NCI-H69 (cell line): ENCODE measurements at regions not wholly inside any gene's neighbourhood (a gene's known extent, or its start where the extent isn't known, plus 50 kb on each side); places are given as distances from the start of the nearest gene placed in this dataset.

Experiments
- DNase-seq: peaks from one replicate; lab custom pipeline; 2025; lab: John Stamatoyannopoulos, UW

DNA sequence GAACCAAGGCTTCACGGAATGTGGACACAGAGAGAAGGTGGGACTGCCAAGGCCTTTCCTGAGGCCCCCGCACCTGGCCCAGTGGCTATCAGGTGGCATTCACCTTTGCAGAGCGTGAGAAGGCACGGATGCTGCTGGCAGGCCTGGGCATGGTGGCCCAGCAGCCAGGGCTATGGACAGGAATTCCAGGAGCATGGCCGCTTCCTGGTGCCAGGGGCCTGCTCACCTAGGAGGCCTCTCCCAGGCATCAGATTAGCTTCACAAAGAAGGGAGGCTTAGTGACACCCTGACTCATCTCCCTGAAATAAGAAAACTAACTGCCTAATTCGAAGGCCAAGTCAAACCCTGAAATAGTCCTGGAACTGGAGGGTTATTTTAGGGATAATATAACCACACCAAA lies 155.8 kb downstream of the TEX29 start:
- DNase-seq, result no peak

DNA sequence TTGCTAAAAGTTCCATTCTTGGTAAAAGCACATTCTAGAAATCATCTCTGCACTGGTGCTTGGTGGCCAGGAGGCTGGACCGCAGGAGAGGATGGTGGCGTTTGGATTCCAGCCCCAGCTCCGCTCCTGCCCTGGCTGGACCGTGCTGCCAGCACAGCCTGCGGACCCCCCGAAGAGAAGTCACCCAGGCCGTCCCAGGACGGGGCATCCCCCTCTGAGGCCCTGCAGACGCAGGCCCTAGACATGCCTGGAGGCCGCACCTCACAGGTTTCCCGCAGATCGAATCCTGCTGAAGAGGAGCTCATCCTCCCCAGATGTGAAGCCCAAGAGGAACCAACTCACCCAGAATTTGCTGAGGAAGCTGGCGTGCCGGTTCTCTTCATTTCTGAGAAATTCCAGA lies 159.0 kb downstream of the TEX29 start:
- DNase-seq, result no peak

DNA sequence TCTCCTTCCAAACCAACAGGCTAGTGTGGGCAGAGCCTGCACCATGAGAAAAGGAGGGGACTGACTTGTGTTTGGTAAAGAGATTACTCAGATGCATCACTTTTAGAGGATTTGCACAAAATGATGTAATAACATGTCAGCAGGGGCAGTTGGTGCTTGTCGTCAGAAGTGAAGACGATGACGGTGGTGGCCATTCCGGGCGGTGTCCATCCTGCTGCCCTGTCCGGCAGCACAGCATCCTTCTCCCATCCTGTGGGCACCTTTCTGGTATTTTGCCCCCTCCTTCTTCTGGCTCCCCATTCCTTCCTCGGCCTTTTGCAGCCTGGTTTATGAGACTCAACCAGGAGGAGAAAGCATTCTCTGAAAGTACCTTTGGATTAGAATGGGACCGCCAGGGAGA lies 160.1 kb downstream of the TEX29 start:
- peak; percentile 68 for DNase-seq

DNA sequence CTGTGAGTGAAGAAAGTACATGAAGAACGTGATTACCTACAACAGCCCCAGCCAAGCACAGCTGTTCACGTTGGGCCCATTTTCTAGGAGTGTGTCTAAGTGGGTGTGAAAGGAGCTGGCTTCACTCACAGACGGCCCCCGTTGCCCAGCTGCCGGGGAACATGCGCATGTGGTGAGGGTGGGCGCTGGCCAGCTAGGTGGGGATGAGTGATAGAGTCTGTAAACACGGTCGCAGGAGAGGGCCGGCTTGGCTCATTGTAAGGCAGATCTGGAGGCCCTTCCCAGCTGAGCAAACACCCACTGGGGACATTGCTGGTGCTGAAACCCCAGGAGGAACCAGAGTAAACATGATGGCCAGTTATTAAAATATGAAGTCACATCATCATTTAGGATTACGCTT lies 160.5 kb downstream of the TEX29 start:
- DNase-seq, result peak; percentile 100

DNA sequence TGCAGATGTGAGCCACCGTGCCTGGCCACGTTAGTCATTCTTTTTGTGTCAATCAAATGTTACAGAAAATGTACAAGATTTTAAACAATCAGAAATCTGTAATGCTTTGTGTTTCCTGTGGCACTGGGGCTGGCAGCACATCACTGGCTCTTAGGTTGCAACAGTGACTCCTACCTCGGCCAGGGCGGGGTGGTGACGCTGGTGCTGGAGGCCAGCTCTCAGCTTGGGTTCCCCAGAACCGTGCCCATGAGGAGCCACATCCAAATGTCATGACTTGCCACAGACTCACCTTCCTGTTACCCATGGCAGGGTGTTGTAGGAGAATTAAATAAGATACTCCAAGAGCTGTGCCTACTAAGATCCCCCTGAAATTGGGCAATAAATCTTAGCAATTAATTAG lies 161.7 kb downstream of the TEX29 start:
- no peak for DNase-seq

DNA sequence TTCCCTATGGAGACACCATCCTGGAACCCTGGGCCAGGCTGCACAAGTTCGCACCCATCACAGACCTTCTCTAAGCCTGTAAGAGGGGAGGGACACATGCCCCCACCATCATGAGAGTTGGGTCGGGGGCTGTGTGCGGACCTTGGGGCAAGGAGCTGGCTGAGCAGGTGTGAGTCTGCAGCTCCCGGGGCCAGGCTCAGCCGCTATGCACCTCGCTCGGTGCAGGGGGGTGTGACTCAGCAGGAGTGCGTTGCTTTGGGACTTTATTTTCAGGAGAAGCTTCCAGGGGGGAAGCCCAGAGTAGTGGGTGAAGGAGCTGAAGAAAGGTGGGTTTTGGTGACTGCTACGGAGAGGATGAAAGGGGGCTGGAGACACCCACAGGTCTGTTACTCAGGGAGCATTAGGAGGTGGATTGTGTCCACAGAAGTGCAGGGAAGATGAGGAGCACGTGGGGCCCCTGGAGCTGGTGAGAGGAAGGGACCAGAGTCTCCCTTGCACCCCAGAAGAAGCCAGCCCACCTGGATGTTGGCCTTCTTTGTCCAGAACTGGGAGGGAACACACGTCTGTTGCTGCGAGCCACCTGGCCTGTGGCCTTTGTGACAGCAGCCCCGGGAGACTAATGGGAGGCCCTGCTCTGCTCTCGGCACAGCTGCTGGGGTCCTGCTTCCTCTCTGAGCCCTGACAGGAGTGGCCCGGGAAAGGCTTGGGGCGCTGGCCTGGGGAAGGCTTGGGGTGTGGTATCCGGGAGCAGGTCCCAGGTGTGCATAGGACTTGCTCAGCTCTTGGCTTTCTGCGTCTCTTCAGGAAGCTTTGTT lies 162.6 kb downstream of the TEX29 start:
- peak; percentile 46 for DNase-seq

DNA sequence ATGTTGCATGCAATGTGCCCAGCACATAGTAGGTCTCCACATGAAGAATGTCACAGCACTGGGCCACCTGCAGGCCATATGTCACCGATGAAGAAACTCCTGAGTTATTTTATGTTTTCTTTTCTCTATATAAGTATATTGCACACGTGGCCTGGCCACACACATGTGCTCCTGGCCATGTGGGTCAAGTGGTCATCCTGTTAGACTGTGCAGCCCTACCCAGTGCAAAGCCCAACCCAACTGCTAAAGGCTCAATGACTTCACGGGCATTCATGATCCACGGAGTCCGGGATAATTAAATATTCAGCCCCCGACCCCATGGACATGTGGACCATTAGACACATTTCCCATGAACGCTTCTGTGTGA lies 163.2 kb downstream of the TEX29 start:
- DNase-seq, result no peak

DNA sequence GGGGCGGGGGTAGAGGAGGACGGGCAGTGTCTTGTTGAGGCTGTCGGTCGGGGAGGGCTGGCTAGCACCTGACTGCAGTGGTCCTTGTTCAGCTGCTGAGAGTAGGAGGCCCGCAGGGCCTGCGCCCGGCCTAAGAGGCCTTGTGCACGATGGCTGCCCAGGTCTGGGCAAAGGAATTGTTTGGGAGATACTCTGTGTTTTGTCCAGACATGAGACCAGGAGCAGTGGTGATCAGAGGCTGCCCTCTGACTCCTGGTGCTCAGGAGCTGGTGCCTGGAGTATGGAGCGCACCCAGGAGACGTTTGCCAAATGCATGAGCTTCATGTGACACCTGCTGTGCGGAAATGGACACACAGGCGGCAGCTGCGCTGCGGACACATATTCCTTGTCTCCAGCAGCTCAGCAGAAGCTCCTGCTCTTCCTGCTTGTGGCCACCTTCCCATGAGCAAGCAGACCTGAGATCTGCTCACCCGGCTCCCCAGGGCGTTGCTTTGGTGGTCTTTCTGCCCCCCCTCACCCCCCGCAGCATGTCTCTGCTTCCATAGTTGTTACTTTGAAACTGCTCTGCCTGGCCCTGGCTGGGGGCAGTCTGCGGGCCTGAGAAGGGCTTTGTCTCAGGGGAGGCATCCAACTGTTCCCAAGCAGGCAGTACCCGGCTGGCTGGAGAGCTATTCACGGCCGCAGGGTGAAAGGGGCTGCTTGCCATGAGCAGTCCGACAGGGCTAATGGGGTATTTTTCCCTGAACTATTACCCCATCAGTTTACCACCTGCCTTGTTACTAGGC lies 163.9 kb downstream of the TEX29 start:
- DNase-seq, result peak; percentile 93

DNA sequence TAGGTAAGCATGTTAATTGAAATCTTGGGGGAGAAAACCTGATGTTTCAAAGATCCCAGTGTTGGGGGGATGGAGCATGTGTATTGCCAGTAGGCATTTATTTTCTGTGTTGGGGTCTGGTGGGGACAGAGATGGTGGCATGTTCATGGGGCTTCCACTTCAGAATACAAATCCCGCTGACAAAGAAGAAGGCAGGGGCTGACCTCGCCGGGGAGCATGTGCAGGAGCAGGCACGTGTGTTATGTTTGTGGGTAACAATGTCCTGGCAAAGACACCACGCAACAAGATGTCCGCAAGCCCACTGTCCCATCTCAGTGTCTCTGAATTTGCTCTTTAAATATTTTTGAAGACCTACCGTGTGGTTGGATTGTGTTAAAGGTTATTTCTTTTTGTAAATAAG lies 164.5 kb downstream of the TEX29 start:
- DNase-seq, result no peak

DNA sequence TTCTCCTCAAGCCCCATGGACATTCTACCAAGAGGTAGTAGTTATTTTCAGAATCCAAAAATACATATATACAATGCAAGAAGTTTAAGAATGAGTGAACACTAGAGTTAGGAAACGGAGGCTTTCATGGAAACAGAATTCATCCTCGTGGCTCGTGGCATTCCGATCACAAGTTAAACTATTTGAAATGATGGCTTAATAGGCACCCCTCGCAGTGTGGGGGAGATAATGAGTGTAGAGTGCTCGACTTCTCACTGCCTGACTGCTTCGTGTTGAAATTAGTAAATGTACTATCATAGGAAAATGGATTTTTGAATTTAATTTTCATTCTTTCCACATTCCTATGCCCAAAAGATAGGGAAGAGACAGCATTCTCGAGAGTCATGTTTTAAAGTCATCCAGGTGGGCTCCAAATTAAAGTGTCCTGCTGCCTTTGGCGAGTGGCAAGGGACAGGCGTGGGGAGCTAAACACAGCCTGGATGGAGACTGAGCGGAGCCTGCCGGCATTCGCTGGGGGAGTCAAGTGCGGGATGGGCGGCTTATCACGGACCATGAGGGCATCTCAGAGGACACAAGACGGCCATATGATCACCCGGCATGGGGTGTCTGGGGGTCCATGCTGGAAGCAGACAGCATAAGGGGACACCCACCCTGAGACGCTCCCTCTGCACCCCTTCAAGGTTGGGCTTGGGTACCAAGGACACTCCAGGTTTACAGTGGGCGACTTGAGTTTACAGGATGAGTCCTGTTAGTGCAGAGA lies 165.2 kb downstream of the TEX29 start:
- no peak for DNase-seq

DNA sequence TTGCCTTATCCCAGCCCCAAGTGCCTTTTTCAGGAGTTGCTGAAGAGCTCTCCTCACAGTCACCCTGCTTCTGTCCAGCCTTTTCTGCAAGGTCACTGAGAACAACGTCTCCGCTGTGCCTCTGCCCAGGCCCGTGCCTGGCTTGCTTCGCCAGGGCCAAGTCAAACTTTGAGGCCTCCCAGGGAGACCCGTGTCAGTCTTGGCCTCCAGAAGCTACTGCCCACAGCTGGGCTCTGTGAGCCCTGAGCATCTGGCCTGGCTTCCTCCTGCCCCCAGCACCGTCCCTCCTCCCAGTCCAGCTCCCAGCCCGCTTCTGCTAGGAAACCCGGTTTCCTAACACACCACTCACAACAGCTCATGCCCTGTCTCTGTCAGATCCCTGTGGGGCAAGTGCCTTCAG lies 165.9 kb downstream of the TEX29 start:
- no peak for DNase-seq

DNA sequence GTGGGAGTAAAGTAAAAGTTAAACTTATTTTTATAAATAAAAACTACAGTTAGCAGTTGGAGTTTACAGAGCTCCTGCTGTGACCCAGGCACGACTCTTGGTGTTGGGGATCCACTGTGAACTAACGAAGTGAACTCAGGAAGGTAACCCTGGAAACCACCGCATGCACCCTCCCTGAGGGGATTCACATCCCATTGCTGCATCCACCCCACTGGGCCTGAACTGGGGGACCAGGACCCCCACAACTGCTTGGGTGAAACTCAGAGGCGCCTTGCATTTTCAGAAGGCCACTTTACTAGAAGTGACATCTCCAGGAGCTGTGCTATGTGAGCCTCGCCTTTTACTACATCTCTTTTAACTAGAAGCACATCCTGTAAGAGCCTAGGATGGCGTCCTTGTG lies 166.4 kb downstream of the TEX29 start:
- DNase-seq, result no peak

DNA sequence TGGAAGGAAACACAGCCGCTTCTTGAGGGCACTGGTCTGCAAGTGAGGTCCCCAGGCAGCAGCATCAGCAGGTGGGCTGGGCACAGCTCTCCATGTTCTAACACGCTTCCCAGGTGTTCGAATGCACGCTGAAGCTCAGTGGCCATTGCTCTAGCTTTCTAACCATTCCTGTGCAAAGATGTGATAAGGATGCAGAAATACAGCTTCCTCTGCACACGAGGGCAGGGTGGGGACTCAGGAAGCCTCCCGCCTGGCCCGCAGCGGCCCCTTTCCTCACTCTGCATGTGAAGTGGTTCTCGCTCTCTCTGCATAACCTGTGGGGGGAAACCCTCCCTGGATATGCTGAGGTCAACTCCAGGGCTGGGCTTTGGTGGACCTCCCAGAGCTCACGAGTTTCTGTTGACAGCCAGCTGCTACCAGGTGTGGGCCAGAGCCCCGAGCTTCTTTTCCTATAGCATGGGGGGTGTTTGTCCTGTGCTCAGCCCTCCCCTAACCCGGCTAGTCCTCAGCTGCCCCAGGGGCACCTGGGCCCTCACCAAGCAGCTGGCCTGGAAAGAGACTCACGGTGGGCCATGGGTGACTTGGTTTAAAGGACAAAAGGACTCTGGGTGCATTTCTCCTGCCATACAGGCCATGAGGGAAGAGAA lies 168.2 kb downstream of the TEX29 start:
- no peak for DNase-seq

DNA sequence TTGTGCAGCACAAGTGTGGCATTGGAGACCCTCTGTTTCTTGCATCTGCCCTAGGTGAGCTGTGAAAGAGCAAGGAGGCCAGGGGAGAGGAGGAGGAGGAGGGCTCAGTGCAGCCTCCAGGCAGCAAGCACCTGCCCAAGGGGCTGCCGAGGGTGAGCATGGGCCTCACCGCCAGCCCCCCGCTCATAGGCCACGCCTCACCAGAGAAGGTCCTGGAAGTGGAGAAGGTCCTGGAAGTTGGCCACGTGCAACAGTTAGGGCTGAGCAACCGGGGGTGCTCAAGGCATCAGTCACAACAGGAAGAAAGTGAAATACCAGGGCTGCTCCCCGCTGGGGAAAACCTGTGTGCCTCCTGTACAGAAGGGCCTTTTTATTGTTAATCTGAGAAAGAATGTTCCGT lies 168.9 kb downstream of the TEX29 start:
- no peak for DNase-seq

DNA sequence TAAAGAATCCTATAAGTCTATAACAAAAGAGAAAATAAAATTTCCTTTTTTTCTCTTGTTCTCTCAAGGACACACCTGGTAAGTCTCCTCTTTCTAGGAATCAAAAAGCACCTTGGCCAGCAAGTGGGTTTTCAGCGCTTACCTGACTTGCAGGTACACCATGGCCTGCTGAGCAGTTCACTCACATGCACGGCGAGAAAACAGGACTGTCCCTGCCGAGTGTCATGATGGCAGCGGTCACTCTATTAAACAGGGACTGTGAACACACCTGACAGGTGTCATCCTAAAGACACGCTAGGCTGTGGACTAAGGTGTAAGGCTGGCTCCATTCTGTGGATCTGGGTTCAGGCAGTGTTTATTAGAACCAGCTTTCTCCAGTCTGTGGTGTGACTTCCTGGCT lies 170.2 kb downstream of the TEX29 start:
- no peak for DNase-seq

DNA sequence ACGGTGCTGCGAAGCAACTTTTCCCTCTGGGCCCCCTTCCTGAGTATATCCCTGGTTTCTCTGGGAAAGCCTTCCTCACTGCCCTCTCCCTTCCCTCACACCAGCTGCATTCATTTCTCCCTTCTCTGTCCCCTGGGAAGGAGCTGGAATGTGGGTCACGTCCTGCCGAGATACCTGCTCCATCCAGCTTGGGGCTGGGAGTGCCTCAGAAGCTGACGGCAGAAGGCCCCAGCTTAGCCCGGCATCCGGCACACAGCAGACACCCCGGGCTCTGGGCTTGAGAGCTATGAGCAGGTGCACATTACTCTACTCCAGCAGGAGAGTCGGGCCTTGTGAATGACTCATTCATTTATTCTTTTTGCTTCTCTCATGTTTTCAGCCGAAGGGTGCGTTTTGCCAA lies 170.6 kb downstream of the TEX29 start:
- no peak for DNase-seq

DNA sequence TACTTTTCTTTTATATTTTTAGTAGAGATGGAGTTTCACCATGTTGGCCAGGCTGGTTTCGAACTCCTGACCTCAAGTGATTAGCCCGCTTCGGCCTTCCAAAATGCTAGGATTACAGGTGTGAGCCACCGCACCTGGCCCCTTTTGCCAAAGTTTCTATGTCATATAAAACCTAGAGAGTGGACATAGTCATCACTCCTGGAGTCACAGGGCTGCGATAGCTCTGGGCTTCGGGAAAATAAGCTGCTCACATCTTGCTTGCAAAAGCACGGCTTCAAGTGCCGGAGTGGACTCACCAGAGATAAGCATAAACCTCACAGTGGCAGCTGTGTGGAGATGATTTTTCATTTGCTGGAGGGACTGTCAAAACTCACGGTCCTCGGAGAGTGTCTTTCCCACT lies 171.2 kb downstream of the TEX29 start:
- DNase-seq, result no peak

DNA sequence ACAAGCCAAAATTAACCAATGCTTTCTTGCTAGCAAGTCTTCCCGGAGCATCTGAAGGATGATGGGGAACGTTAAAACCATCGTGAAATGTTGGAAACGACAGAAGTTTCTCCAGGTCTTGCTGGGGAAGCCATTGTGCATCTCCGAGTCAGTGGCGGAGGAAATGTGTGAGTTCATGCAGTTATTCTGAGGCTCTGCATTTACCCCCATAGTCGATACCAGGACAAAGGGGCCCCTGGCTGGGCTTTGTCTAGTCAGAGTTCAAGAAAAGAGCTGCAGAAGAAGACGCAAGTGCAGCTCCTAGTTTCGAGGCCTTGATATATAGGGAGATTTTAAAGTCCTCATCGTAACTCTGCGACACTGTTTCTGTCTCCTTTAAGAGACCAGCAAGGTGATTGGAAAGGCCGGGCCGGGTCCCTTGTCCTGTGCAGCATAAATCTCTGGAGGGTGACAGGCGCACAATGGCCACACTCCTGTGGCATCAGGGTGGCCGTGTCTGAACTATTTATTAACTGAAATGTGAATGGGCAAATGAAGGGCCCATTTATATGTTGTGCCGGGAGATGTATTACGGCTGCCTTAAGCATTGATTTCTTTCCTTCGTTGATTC lies 172.0 kb downstream of the TEX29 start:
- DNase-seq, result no peak

DNA sequence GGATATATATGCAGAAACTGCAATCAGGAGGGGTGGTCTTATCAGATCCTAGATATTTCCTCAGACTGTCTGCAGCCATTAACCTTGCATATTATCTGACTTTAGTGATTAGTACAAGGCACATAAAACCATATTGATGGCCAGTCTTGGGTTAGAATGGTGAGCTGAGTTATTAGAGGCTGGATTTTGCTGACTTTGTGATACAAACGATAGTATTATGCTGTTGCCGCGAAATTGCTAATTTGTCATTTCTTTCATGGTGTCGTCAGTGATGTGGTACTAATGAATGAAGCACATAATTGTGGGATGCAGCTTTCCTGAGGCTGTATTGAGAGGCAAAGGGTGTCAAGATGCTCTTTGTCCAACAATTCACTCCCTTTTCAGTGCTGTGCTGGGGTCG lies 172.5 kb downstream of the TEX29 start:
- DNase-seq, result no peak

DNA sequence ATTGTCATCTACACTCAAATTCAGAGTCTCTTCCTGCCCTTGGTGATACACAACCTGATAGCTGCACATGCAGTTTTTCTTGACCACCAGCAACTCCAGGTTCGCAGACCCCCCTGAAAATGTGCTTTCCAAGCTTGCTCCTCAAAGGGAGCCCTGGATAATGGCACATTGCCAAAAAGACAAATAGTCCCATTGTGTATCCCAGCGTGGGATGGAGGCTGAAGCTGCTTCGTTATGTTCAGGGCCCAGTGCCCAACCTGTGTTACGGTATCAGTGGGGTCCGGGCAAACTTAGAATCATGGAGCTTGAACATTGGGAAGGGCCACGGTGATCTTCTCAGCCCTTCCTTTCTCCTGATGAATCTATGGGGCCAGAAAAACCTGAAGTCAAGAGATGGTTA lies 173.0 kb downstream of the TEX29 start:
- no peak for DNase-seq

DNA sequence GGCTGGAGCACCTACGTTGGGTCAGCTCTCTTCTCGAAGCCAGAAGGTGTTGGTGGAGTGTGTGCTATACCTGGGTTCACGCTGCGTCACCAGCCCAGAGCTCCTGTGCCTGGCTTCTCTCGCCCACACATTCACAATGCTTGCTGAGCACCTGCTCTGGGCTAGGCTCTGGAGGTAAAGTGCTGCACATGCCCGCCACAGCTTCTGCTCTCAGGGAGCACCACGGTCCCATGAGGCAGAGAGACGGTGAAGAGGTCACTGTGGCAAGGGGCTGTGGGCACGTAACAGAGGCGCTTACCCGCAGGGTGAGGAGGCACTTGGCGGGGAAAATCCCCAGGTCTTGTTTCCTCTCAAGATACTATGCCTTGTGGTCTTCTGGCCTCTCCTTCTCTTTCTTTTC lies 174.2 kb downstream of the TEX29 start:
- DNase-seq, result no peak
